ENCODE measurements at regions not wholly inside any gene's neighbourhood (a gene's known extent, or its start where the extent isn't known, plus 50 kb on each side); places are given as distances from the start of the nearest gene placed in this dataset.

DNA sequence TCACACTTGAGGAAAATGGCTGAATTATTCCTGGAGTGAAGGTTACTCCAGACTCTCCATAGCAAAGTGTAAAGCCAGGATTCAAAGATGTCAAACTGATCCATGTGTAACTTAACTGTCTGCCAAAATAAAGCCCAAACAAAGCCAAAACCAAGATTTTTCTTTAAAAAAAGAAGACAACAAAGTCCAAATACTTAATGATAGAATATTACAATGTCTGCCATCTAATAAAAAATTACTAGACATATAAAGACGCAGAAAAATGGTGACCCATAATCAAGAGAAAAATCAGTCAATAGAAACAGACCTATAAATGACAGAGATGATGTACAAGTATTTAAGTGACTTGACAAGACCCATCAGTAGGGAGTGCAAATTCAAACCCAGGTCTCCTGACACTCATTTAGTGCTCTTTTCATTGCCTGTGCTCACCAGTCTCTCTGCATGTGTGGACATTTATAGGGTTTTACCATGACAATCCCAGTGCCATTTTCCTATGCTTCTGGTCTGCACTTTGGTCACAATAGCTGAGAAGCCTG is 85.1 kb upstream of the HES1 start:
- TF ChIP-seq, protein P1, sequence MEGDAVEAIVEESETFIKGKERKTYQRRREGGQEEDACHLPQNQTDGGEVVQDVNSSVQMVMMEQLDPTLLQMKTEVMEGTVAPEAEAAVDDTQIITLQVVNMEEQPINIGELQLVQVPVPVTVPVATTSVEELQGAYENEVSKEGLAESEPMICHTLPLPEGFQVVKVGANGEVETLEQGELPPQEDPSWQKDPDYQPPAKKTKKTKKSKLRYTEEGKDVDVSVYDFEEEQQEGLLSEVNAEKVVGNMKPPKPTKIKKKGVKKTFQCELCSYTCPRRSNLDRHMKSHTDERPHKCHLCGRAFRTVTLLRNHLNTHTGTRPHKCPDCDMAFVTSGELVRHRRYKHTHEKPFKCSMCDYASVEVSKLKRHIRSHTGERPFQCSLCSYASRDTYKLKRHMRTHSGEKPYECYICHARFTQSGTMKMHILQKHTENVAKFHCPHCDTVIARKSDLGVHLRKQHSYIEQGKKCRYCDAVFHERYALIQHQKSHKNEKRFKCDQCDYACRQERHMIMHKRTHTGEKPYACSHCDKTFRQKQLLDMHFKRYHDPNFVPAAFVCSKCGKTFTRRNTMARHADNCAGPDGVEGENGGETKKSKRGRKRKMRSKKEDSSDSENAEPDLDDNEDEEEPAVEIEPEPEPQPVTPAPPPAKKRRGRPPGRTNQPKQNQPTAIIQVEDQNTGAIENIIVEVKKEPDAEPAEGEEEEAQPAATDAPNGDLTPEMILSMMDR (IDR thresholded peaks at IDR 0.05) = no peak
- TF ChIP-seq EP300 (IDR thresholded peaks at IDR 0.05) = no peak
- no peak for TF ChIP-seq POLR2A (IDR thresholded peaks at IDR 0.05)
- TF ChIP-seq POLR2AphosphoS5 (IDR thresholded peaks at IDR 0.05) = no peak

All from stomach (tissue), 4 donors.